Uterus (tissue), 2 donors: ENCODE measurements at regions not wholly inside any gene's neighbourhood (a gene's known extent, or its start where the extent isn't known, plus 50 kb on each side); places are given as distances from the start of the nearest gene placed in this dataset.

Experiments
- CTCF ChIP-seq, 4 experiments: fragments of 200-600 bp in 2 of 4; fragments of 450-650 bp in 2 of 4; sonication (generic) in 2 of 4; IDR thresholded peaks; one replicate each; pipeline ENCODE4 v1.5.1; 2016 to 2019; ENCODE audit warnings: antibody characterized with exemption in 4 of 4, mild to moderate bottlenecking in 2 of 4, moderate library complexity in 1 of 4
- POLR2A ChIP-seq, 2 donors: fragments of 450-650 bp; IDR thresholded peaks; one replicate each; pipeline ENCODE4 v1.6.1; 2016; ENCODE audit warnings: antibody characterized with exemption in 2 of 2, mild to moderate bottlenecking in 1 of 2, moderate library complexity in 1 of 2

GRCh38 chr15:38690216-38690615, 125.6 kb upstream of the RASGRP1 start:
- TF ChIP-seq CTCF (IDR thresholded peaks at IDR 0.05), result no peak
- no peak for TF ChIP-seq POLR2A (IDR thresholded peaks at IDR 0.05)
